ENCODE measurements at regions not wholly inside any gene's neighbourhood (a gene's known extent, or its start where the extent isn't known, plus 50 kb on each side); places are given as distances from the start of the nearest gene placed in this dataset.
A peak's percentile ranks its signal among the peaks of the same experiment; 100 is the strongest.

DNA sequence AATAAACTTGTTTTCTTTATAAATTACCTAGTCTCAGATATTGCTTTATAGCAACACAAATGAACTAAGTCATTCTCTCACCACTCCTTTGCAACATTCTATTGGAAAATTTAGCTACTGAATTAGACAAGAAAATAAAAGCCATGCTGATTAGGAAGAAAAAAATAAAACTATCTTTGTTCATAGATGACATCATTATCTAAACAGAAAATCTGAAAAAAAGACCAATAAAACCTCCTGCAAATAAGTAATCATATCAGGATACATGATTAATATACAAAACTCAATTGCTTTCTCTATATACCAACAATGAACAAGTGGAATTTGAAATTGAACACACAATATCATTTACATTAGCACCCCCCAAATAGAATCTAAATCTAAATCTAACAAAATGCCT, 455.3 kb upstream of the KIF2A start:
- Mint-ChIP-seq H3K4me3 (no peak overlapping the region), H3K4me1 (no peaks in the 10 kb centered on the region), H3K9me3 (ENCODE audit: low read depth) (no peaks in the 10 kb centered on the region), H3K36me3 (no peaks in the 10 kb centered on the region), H3K27me3 (no peaks in the 10 kb centered on the region), H3K27ac (no peak overlapping the region)
- CTCF ChIA-PET = no interaction called here
- DNase-seq (no peak), ATAC-seq (no peak)

DNA sequence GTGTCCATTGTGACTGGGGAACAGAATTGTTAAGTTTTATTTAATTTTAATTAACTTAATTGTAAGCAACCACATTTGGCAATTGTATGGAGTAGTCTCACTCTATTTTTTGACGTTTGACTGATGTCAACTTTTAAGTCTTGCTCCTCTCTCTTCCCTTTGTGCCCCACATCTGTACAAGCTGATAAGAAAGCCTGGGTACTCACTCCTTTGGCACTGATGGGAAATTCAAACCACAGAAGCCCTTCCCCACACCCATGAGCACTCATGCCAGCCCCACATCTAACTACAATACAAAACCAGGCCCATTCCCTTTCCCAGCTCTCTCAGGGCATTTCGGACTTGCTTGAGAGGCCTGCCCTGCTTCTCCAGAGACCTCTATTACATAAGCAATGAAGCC, 451.5 kb upstream of the KIF2A start:
- DNase-seq (no peak), ATAC-seq (no peak)
- no peaks in the 10 kb centered on the region for H3K27me3 Mint-ChIP-seq
- H3K9me3 Mint-ChIP-seq (ENCODE audit: low read depth) = no peaks in the 10 kb centered on the region
- CTCF ChIA-PET = no interaction called here
- no peaks in the 10 kb centered on the region for H3K4me1 Mint-ChIP-seq
- no peaks in the 10 kb centered on the region for H3K36me3 Mint-ChIP-seq
- H3K27ac Mint-ChIP-seq = no peak overlapping the region
- no peak overlapping the region for H3K4me3 Mint-ChIP-seq

DNA sequence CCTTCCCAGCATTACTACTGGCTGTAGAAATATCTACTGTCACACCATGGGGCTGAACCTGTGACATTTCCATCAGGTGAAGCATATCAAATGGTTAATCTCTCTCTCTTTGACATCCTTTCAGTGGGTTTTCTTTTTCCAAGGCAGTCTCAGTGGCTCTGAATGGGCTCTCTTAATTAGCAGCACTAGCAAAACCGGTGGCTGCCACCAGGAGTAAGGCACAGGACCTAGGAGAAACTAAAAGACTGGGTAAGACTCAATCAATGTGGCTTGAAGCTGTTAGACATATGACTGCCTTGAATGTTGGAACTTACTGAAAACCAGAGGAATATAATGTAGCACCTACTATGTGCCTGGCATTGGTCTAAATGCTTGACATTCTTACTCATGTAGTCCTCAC, 445.0 kb upstream of the KIF2A start:
- Mint-ChIP-seq H3K9me3 (ENCODE audit: low read depth) (no peaks in the 10 kb centered on the region), H3K27ac (no peak overlapping the region), H3K36me3 (no peaks in the 10 kb centered on the region), H3K27me3 (no peaks in the 10 kb centered on the region), H3K4me3 (no peak overlapping the region), H3K4me1 (no peaks in the 10 kb centered on the region)
- DNase-seq (no peak), ATAC-seq (no peak)
- CTCF ChIA-PET = no interaction called here

DNA sequence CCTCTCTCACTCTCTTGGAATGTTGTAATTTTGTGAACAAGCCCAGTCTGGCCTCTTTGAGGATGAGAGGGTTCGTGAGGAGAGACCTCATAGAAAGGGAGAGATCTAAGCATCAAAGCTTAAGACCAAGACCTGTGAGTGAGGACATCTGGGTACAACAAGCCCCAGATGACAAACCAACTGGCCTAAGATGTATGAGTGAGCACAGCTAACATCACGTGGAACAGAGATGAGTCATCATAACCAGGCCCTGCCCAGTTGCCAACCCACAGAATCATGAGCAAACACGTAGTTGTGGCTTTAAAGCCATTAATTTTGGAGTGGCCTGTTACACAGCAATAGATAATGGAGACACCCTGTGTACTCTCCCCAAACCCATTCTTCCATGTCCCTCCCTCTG, 439.1 kb upstream of the KIF2A start:
- Mint-ChIP-seq H3K27ac (no peak overlapping the region), H3K4me3 (no peak overlapping the region), H3K9me3 (ENCODE audit: low read depth) (no peaks in the 10 kb centered on the region), H3K27me3 (no peaks in the 10 kb centered on the region), H3K4me1 (peaks cover 5% of the 10 kb centered on the region), H3K36me3 (no peaks in the 10 kb centered on the region)
- CTCF ChIA-PET = no interaction called here
- DNase-seq = no peak
- ATAC-seq = peak; percentile 58

DNA sequence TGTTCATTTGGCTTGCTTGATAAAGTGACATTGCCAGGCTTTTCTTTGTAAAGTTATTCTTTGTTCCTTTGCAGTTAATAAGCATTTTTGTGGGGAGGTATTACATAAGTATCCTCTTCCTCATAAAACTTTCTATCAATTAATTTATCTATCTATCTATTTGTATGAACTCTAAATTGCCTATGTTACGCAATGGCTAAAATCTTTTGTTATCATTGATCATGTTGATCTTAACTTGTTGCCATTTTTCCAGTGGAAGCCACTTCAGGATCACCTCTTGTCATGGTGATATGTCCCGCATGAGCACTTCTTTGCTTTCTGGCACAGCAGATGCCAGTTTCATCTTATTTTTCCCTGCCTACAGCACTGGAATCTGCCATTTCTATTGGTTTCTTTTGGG, 436.7 kb upstream of the KIF2A start:
- Mint-ChIP-seq H3K27me3 (no peaks in the 10 kb centered on the region), H3K4me1 (peaks cover 5% of the 10 kb centered on the region), H3K36me3 (no peaks in the 10 kb centered on the region), H3K9me3 (ENCODE audit: low read depth) (no peaks in the 10 kb centered on the region), H3K27ac (no peak overlapping the region), H3K4me3 (no peak overlapping the region)
- DNase-seq (no peak), ATAC-seq (no peak)
- CTCF ChIA-PET = no interaction called here

DNA sequence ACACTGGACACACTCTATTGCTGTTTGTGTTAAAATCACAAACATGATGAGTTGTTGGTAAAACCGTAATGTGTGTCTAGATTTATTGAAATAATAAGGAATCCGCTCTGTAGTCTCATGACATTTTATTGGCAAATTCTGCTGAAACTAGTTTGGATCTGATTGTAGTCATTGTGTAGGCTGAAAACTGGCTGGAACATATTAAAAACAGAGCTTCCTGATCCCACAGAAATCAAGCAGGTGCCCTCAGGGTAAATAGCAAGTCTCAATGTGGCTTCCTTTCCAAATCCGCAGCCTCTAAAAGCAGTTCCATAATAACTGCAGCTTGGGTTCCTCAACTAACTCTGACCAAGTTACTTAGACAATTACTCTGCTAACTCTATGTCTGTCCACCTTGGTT, 427.5 kb upstream of the KIF2A start:
- no peaks in the 10 kb centered on the region for H3K4me1 Mint-ChIP-seq
- H3K27ac Mint-ChIP-seq = no peak overlapping the region
- no peaks in the 10 kb centered on the region for H3K27me3 Mint-ChIP-seq
- no peaks in the 10 kb centered on the region for H3K36me3 Mint-ChIP-seq
- ATAC-seq (no peak), DNase-seq (no peak)
- CTCF ChIA-PET = no interaction called here
- no peak overlapping the region for H3K4me3 Mint-ChIP-seq
- no peaks in the 10 kb centered on the region for H3K9me3 Mint-ChIP-seq (ENCODE audit: low read depth)

DNA sequence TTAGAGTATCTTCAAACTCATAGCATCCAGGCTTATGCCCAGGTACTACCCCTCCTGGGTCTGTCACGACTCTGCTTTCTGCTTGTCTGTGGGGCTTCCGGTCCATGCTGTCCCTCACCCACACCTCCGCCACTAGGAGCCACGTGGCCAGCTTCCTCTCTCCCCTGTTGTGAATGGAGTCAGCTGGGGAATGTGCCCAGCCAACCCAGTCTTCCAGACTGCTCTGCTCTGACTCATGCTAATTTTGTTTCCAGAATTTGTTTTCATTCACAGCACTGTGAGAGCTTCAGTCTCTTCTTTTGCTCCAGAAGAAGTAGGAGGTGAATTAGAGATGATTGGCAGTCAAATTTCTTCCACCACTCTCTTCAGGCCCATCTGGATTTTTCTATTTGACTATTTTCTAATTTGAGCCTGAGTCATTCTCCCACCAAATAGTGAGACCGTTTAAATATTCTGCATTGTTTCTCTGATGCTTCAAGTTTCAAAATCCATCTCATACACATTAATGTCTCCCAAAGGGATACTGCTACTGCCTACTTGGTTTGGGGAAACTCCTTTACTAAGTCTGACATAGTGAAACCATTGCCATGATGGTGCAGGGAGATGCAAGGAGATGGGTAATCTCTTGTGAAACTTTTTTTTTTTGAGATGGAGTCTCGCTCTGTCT, 424.1 kb upstream of the KIF2A start:
- H3K4me3 Mint-ChIP-seq = no peak overlapping the region
- no peak overlapping the region for H3K27ac Mint-ChIP-seq
- H3K36me3 Mint-ChIP-seq = no peaks in the 10 kb centered on the region
- H3K4me1 Mint-ChIP-seq = no peaks in the 10 kb centered on the region
- no peak for ATAC-seq
- H3K9me3 Mint-ChIP-seq (ENCODE audit: low read depth) = no peaks in the 10 kb centered on the region
- DNase-seq = no peak
- CTCF ChIA-PET = no interaction called here
- H3K27me3 Mint-ChIP-seq = no peaks in the 10 kb centered on the region

DNA sequence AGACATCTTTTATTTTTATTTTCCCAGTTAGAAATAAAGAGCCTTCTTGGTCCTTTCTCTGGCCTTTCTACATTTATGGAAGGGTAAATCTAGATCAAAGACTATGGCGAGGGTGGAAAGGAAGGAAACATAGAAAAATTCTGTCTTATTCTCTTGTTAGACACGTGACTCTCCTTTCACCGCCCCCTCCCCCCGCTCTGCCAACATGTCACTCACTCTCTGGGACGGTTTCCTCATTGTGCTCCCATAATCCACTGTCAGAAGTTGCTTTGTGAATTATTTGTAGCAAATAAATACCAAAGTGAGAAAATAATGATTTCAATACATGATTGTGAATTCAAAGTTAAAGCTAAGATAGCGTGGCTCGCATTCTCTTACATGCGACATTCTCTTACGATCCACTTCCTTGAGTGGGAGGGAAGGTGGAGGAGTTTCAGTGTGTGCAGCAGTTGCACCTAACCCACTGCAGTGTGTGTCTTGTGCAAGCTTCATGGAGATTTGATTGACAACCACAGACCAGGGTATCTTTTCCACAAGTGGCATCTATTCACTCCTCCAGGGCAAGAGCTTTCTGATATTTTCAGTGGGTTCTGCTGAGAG, 423.0 kb upstream of the KIF2A start:
- no peaks in the 10 kb centered on the region for H3K9me3 Mint-ChIP-seq (ENCODE audit: low read depth)
- H3K36me3 Mint-ChIP-seq = no peaks in the 10 kb centered on the region
- DNase-seq = no peak
- no peaks in the 10 kb centered on the region for H3K4me1 Mint-ChIP-seq
- H3K27ac Mint-ChIP-seq = no peak overlapping the region
- no peaks in the 10 kb centered on the region for H3K27me3 Mint-ChIP-seq
- ATAC-seq = no peak
- no peak overlapping the region for H3K4me3 Mint-ChIP-seq
- CTCF ChIA-PET = no interaction called here

DNA sequence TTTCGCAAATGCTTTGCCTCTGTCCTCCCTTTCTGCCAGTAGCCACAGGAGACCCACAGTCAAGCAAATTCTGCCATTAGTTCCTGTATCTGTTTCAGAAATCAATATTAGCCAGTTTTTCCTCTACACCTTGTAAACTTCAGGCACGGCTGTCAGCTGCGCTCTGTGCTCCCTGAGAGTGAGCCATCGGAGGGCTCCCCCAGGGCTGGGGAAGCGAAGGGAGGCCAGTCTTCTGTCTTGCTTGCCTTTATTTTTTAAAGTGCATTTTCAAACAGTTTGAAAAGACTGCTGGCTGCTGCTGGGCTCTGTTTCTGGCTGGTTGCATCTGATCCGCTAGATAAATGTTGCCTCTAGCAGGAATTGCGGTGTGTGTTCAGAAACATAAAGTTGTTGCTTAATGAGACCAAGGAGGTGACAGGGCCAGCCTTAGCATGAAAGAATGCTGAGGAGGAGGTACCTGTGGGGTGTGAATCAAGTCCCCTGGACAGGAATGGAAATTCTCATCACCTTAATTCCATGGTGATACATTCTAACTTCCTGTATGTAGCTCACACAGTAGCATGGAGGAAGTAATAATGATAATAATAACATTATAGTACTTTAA, 421.7 kb upstream of the KIF2A start:
- Mint-ChIP-seq H3K4me3 (no peak overlapping the region), H3K4me1 (no peaks in the 10 kb centered on the region), H3K36me3 (no peaks in the 10 kb centered on the region), H3K9me3 (ENCODE audit: low read depth) (no peaks in the 10 kb centered on the region), H3K27me3 (no peaks in the 10 kb centered on the region), H3K27ac (no peak overlapping the region)
- no peak for DNase-seq
- no peak for ATAC-seq
- CTCF ChIA-PET = no interaction called here

DNA sequence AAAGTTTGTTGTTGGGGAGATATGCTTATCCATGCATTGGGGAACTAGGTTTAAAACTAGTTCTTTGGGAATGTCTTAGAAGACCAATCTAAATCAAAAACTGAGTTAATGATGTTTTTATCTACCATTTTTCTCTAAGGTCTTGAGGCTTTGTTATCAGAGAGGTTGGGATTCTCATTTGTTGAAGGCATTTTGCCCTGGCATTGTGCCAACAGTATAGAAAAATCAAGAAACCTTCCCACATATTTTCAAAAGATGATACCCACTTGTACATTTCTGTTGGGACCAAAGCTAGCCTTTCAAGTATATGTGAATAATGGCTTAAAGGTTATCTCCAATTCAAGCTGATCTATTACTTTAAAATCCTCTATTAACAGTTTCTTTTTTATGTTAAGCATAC, 419.8 kb upstream of the KIF2A start:
- H3K36me3 Mint-ChIP-seq = no peaks in the 10 kb centered on the region
- CTCF ChIA-PET = no interaction called here
- ATAC-seq (no peak), DNase-seq (no peak)
- H3K27ac Mint-ChIP-seq = no peak overlapping the region
- no peaks in the 10 kb centered on the region for H3K4me1 Mint-ChIP-seq
- no peak overlapping the region for H3K4me3 Mint-ChIP-seq
- no peaks in the 10 kb centered on the region for H3K9me3 Mint-ChIP-seq (ENCODE audit: low read depth)
- no peaks in the 10 kb centered on the region for H3K27me3 Mint-ChIP-seq

DNA sequence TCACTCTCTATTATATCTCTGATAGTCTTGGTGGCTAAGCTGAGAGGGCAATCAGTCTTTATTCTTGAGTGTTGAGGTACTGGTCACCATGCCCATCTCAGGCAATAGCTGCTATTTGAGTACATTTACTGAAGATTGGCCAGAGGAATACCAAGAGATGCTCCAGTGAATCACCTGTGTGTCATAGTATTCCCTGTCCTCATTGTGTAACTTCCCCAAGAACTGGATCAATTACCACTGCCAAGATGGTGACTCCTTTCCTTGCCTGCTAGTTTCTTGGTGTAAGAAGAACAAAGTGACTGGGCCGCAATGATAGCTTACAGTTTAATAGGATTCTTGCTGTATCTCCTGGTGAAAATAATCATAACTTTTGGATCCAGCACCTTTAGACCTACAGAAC, 418.7 kb upstream of the KIF2A start:
- Mint-ChIP-seq H3K4me3 (no peak overlapping the region), H3K36me3 (no peaks in the 10 kb centered on the region), H3K4me1 (no peaks in the 10 kb centered on the region), H3K27ac (no peak overlapping the region), H3K27me3 (no peaks in the 10 kb centered on the region), H3K9me3 (ENCODE audit: low read depth) (no peaks in the 10 kb centered on the region)
- ATAC-seq = no peak
- CTCF ChIA-PET = no interaction called here
- DNase-seq = no peak

DNA sequence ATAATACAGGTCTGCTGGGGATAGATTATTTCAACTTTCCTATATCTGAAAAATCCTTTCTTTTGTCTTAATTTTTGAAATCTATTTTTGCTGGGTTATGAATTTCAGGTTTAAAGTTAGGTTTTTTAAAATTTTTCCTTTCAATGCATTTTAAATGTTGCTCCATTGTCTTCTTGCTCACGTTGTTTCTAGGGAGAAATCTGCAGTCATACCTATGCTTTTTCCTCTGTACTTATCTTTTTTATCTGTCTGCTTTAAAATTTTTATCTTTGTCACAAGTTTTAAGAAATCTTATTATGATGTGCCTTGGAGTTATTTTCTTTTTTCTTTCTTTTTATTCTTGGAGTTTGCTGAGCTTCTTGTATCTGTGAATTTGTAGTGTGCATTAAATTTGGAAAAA, 412.0 kb upstream of the KIF2A start:
- H3K4me3 Mint-ChIP-seq = no peak overlapping the region
- no peak overlapping the region for H3K27ac Mint-ChIP-seq
- DNase-seq = no peak
- no peaks in the 10 kb centered on the region for H3K4me1 Mint-ChIP-seq
- H3K36me3 Mint-ChIP-seq = no peaks in the 10 kb centered on the region
- CTCF ChIA-PET = no interaction called here
- peaks cover 3% of the 10 kb centered on the region for H3K9me3 Mint-ChIP-seq (ENCODE audit: low read depth)
- H3K27me3 Mint-ChIP-seq = no peaks in the 10 kb centered on the region
- ATAC-seq = no peak

DNA sequence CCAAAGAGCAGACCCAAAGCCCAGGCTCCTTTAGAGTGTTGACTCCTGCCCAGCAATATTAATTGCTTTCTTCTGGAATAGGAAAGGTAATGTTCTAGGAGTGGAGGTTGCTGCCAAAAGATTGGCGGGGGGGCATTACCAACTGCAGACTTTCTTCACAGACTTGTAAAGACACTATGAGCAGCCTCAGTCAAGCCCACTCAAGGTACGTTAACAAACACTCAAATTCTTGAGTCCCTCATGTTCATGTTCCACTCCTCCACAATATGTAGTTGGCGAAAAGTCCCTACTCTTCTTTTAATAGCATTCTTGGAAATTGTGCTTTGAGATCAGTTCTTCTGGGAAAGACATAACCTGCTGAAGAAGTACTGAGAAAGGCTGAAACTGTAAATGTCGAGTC, 409.2 kb upstream of the KIF2A start:
- CTCF ChIA-PET = no interaction called here
- peaks cover 3% of the 10 kb centered on the region for H3K9me3 Mint-ChIP-seq (ENCODE audit: low read depth)

DNA sequence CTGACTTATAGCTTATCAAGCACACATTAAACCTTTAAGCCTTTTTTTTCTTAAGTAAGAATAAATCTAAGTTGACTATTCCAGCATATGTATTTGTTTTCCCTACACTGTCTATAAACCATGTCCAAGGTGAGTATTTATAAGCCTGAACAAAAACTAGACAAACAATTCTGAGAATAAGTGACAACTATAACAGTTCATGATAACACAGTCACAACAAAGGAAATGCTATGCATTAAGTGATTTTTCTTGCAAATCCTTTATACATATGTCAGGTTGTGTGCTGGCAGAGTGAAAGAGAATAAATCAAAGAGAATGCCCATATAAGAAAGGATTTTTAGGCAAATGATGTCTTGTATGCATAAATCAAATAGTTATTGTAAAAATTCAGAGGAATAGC, 408.8 kb upstream of the KIF2A start:
- H3K4me3 Mint-ChIP-seq = no peak overlapping the region
- peaks cover 3% of the 10 kb centered on the region for H3K9me3 Mint-ChIP-seq (ENCODE audit: low read depth)
- ATAC-seq = no peak
- no peaks in the 10 kb centered on the region for H3K27me3 Mint-ChIP-seq
- DNase-seq = no peak
- H3K27ac Mint-ChIP-seq = no peak overlapping the region
- CTCF ChIA-PET = no interaction called here
- no peaks in the 10 kb centered on the region for H3K4me1 Mint-ChIP-seq
- no peaks in the 10 kb centered on the region for H3K36me3 Mint-ChIP-seq

More for the DNA sequence above, 409.2 kb upstream of the KIF2A start:
- H3K36me3 Mint-ChIP-seq = no peaks in the 10 kb centered on the region
- H3K4me1 Mint-ChIP-seq = no peaks in the 10 kb centered on the region
- DNase-seq = no peak
- no peak for ATAC-seq
- no peak overlapping the region for H3K4me3 Mint-ChIP-seq
- H3K27ac Mint-ChIP-seq = no peak overlapping the region
- H3K27me3 Mint-ChIP-seq = no peaks in the 10 kb centered on the region

Data from activated CD8-positive, alpha-beta memory T cell treated with anti-CD3 and anti-CD28 coated beads, Interleukin-2, amount 10 ng/mL, durations not matched to agents 7 days and 5 days (primary cell).